Ishikawa (cell line): ENCODE measurements at regions not wholly inside any gene's neighbourhood (a gene's known extent, or its start where the extent isn't known, plus 50 kb on each side); places are given as distances from the start of the nearest gene placed in this dataset.

Experiments used
- CEBPB ChIP-seq: IDR thresholded peaks from 2 replicates; pipeline ENCODE4 v1.6.1; 2012
- CREB1 ChIP-seq: IDR thresholded peaks from 2 replicates; pipeline ENCODE4 v1.6.1; 2012; ENCODE audit warnings: low read depth
- EGR1 ChIP-seq: IDR thresholded peaks from 2 replicates; pipeline ENCODE4 v1.6.1; 2012
- EP300 ChIP-seq: IDR thresholded peaks from 2 replicates; pipeline ENCODE4 v1.6.1; 2012; ENCODE audit warnings: borderline replicate concordance
- FOXM1 ChIP-seq: IDR thresholded peaks from 2 replicates; pipeline ENCODE4 v1.6.1; 2012; ENCODE audit warnings: low read depth, borderline replicate concordance
- MAX ChIP-seq: IDR thresholded peaks from 2 replicates; pipeline ENCODE4 v1.6.1; 2012
- NFIC ChIP-seq: IDR thresholded peaks from 2 replicates; pipeline ENCODE4 v1.6.1; 2012
- RAD21 ChIP-seq: IDR thresholded peaks from 2 replicates; pipeline ENCODE4 v1.6.1; 2012; ENCODE audit warnings: low read depth
- REST ChIP-seq: IDR thresholded peaks from 2 replicates; pipeline ENCODE4 v1.6.1; 2012; ENCODE audit warnings: low read depth, mild to moderate bottlenecking
- TAF1 ChIP-seq: IDR thresholded peaks from 2 replicates; pipeline ENCODE4 v1.6.1; 2012; ENCODE audit warnings: low read depth, mild to moderate bottlenecking
- TCF12 ChIP-seq: IDR thresholded peaks from 2 replicates; pipeline ENCODE4 v1.6.1; 2012; ENCODE audit warnings: low read depth
- TEAD4 ChIP-seq: IDR thresholded peaks from 2 replicates; pipeline ENCODE4 v1.6.1; 2012
- USF1 ChIP-seq: IDR thresholded peaks from 2 replicates; pipeline ENCODE4 v1.6.1; 2012
- YY1 ChIP-seq: IDR thresholded peaks from 2 replicates; pipeline ENCODE4 v1.6.1; 2012; ENCODE audit warnings: low read depth
- ZBTB7A ChIP-seq: IDR thresholded peaks from 2 replicates; pipeline ENCODE4 v1.6.1; 2012; ENCODE audit warnings: low read depth

- no peak for TF ChIP-seq EP300
- no peak for TF ChIP-seq ZBTB7A
- no peak for TF ChIP-seq CREB1
- TF ChIP-seq TEAD4: no peak
- no peak for TF ChIP-seq EGR1
- TF ChIP-seq MAX: no peak
Measured at GRCh38 chr6:12385316-12385715, 95.2 kb downstream of the EDN1 start.

- TF ChIP-seq USF1 (no peak), TEAD4 (no peak), YY1 (no peak)
Measured at GRCh38 chr6:12386816-12387215, 96.7 kb downstream of the EDN1 start.

DNA sequence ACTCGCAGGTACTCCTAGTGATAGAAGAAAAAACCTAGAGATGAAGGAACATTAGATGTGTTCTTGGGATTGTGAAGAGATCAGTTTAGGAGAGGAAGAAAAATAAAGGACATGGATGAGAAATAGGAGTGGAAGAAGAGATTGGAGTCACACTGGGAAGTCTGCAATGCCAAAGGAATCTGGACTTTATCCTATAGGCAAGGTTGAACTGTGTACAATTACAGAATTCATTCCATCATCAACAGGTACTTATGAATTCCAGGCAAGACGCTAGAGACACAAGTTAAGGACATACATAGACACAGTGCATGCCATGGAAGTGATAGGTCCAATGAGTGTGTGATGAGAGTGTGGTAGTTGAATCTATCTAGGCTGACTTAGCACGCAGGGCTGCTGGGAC, 101.3 kb downstream of the EDN1 start:
- TF ChIP-seq YY1 (no peak), EGR1 (no peak), REST (no peak), ZBTB7A (no peak)

DNA sequence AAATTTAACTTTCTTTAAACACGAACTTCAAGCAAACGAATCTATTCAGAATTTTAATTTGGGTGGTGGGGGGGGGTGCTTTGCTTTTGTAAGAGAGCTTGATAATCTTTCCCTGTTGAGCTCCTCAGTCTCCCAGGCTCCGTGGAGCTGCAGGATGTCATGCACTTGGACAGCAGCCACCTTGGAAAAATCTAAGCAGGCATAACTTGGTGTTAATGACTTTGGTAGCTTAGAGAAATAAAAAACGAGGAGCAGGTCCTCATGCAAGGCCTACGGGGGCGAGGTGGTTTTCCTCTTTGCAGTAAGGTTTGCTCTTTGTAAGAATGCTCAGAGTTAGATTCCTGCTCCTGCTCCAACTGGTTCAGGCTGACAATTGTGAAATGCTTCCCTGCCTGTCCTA, 102.3 kb downstream of the EDN1 start:
- TF ChIP-seq CEBPB (no peak), ZBTB7A (no peak), YY1 (no peak), RAD21 (no peak), CREB1 (no peak), NFIC (no peak), USF1 (no peak), TCF12 (no peak), EGR1 (no peak), MAX (no peak)

DNA sequence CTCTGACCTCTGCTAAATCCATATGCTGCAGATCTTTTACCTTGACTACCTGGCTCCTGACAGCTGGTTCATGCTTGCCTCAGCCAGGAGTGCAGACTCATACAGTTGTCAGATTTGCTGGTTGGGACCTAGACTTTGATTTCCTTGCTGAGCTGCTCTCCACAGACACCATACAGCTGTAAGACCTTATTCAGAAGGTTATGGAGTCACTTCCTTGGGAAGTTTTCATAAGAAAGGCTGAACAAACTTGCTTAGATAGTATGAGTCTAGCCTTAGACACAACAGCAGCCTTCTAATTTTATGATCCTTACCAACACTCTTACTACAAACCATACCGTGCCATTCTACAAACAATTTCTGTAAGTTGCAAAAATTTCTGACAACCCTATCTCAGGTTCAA, 102.9 kb downstream of the EDN1 start:
- TF ChIP-seq EGR1 (no peak), NFIC (no peak), YY1 (no peak), CREB1 (no peak), CEBPB (no peak), REST (no peak), TEAD4 (no peak), MAX (no peak), RAD21 (no peak), ZBTB7A (no peak), EP300 (no peak), TCF12 (no peak), TAF1 (no peak), USF1 (no peak), FOXM1 (no peak)

GRCh38 chr6:12394170-12394569, 104.0 kb downstream of the EDN1 start:
- TF ChIP-seq REST (no peak), CEBPB (no peak), EGR1 (no peak), RAD21 (no peak), MAX (no peak), CREB1 (no peak), YY1 (no peak), ZBTB7A (no peak), NFIC (no peak), USF1 (no peak), TAF1 (no peak), TEAD4 (no peak)
